ENCODE measurements at regions not wholly inside any gene's neighbourhood (a gene's known extent, or its start where the extent isn't known, plus 50 kb on each side); places are given as distances from the start of the nearest gene placed in this dataset.

GRCh38 chr4:183763990-183764754, 105.1 kb downstream of the TRAPPC11 start:
- DNase-seq: no peak
- peaks cover 0 to 3% (median under 1%) of the 10 kb centered on the region in 4 donors for H3K4me1 Mint-ChIP-seq
- no peak overlapping the region for H3K27ac Mint-ChIP-seq
- no peak for ATAC-seq
- no peak overlapping the region for H3K4me3 Mint-ChIP-seq
- H3K36me3 Mint-ChIP-seq: no peaks in the 10 kb centered on the region
- H3K27me3 Mint-ChIP-seq: peaks cover under 1 to 15% (median 5%) of the 10 kb centered on the region in 5 donors
- POLR2A ChIA-PET: no interaction called here
- no peaks in the 10 kb centered on the region for H3K9me3 Mint-ChIP-seq

GRCh38 chr4:183765251-183765911, 106.3 kb downstream of the TRAPPC11 start:
- Mint-ChIP-seq H3K27ac (peak overlapping the region in 2 of 10 donors; percentile 57 to 62), H3K4me3 (peak overlapping the region in 5 of 10 donors; percentile 4 to 60 (median 24)), H3K9me3 (no peaks in the 10 kb centered on the region), H3K36me3 (no peaks in the 10 kb centered on the region), H3K4me1 (peaks cover 0 to 3% (median under 1%) of the 10 kb centered on the region in 4 donors), H3K27me3 (peaks cover 0 to 15% (median 4%) of the 10 kb centered on the region in 5 donors)
- DNase-seq (no peak), ATAC-seq (no peak)
- POLR2A ChIA-PET: interaction anchor here (0.7 kb wide), 1 partner anchor 28 kb away, joined by 3 read pairs; no protein-coding TSS in a partner anchor

- peaks cover 0 to 3% (median under 1%) of the 10 kb centered on the region in 4 donors for H3K4me1 Mint-ChIP-seq
- ATAC-seq (no peak), DNase-seq (no peak)
- H3K27ac Mint-ChIP-seq: no peak overlapping the region
- peaks cover 0 to 15% (median 4%) of the 10 kb centered on the region in 5 donors for H3K27me3 Mint-ChIP-seq
- no peak overlapping the region for H3K4me3 Mint-ChIP-seq
- no peaks in the 10 kb centered on the region for H3K9me3 Mint-ChIP-seq
- no peaks in the 10 kb centered on the region for H3K36me3 Mint-ChIP-seq
- POLR2A ChIA-PET: interaction anchor here (0.7 kb wide), 1 partner anchor 28 kb away, joined by 3 read pairs; no protein-coding TSS in a partner anchor
Measured at GRCh38 chr4:183766140-183766539, 107.0 kb downstream of the TRAPPC11 start.

GRCh38 chr4:183770906-183771305, 111.8 kb downstream of the TRAPPC11 start:
- Mint-ChIP-seq H3K4me1 (no peaks in the 10 kb centered on the region), H3K9me3 (peaks cover 0 to 12% (median 0%) of the 10 kb centered on the region in 9 donors), H3K27me3 (peaks cover 0 to 8% (median 1%) of the 10 kb centered on the region in 5 donors), H3K4me3 (no peak overlapping the region), H3K36me3 (no peaks in the 10 kb centered on the region), H3K27ac (no peak overlapping the region)
- no peak for ATAC-seq
- DNase-seq: no peak
- POLR2A ChIA-PET: no interaction called here

GRCh38 chr4:183772361-183772760, 113.3 kb downstream of the TRAPPC11 start:
- Mint-ChIP-seq H3K27me3 (peaks cover 0 to 3% (median 0%) of the 10 kb centered on the region in 5 donors), H3K9me3 (peaks cover 0 to 12% (median 0%) of the 10 kb centered on the region in 9 donors), H3K27ac (no peak overlapping the region), H3K4me1 (no peaks in the 10 kb centered on the region), H3K4me3 (no peak overlapping the region), H3K36me3 (no peaks in the 10 kb centered on the region)
- no peak for DNase-seq
- POLR2A ChIA-PET: no interaction called here
- ATAC-seq: no peak

DNA sequence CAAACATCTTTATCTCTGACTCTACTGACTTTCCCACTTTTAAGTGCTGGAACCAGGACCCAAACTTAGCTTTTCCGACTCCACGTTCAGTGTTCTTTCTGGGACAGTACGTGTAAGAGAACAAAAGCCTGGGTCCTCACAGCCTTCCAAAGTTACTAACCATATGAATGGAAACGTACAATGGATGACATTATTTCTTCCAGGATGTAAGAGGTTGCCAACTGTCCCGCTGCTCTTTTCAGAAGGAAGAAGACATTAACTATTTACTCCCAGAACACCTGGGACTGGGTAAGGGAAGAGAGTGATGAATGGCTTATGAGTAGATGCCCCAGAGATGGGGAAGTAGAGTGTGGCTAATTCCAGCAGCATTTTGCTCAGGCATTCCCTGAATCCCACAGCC, 114.7 kb downstream of the TRAPPC11 start:
- no peak overlapping the region for H3K4me3 Mint-ChIP-seq
- DNase-seq (no peak), ATAC-seq (no peak)
- peaks cover 0 to 12% (median 0%) of the 10 kb centered on the region in 9 donors for H3K9me3 Mint-ChIP-seq
- POLR2A ChIA-PET: no interaction called here
- H3K27me3 Mint-ChIP-seq: peaks cover 0 to 3% (median 0%) of the 10 kb centered on the region in 5 donors
- no peak overlapping the region for H3K27ac Mint-ChIP-seq
- no peaks in the 10 kb centered on the region for H3K4me1 Mint-ChIP-seq
- no peaks in the 10 kb centered on the region for H3K36me3 Mint-ChIP-seq

GRCh38 chr4:183783306-183783705, 121.8 kb upstream of the STOX2 start:
- H3K36me3 Mint-ChIP-seq: no peaks in the 10 kb centered on the region

GRCh38 chr4:183783991-183784553, 121.0 kb upstream of the STOX2 start:
- H3K27ac Mint-ChIP-seq: no peak overlapping the region
- peaks cover 16 to 52% (median 28%) of the 10 kb centered on the region in 5 donors for H3K27me3 Mint-ChIP-seq
- no peak for ATAC-seq
- H3K9me3 Mint-ChIP-seq: peaks cover 0 to 4% (median 0%) of the 10 kb centered on the region in 9 donors
- DNase-seq: no peak
- H3K36me3 Mint-ChIP-seq: no peaks in the 10 kb centered on the region
- no peaks in the 10 kb centered on the region for H3K4me1 Mint-ChIP-seq
- no peak overlapping the region for H3K4me3 Mint-ChIP-seq
- POLR2A ChIA-PET: no interaction called here

More at GRCh38 chr4:183783306-183783705, 121.8 kb upstream of the STOX2 start:
- Mint-ChIP-seq H3K4me3 (no peak overlapping the region), H3K9me3 (peaks cover 0 to 3% (median 0%) of the 10 kb centered on the region in 9 donors), H3K27ac (no peak overlapping the region), H3K4me1 (no peaks in the 10 kb centered on the region), H3K27me3 (peaks cover 16 to 48% (median 28%) of the 10 kb centered on the region in 5 donors)
- no peak for DNase-seq
- no peak for ATAC-seq
- POLR2A ChIA-PET: no interaction called here

GRCh38 chr4:183788308-183788905, 116.7 kb upstream of the STOX2 start:
- DNase-seq (no peak), ATAC-seq (no peak)
- POLR2A ChIA-PET: no interaction called here
- H3K9me3 Mint-ChIP-seq: peaks cover 0 to 24% (median 16%) of the 10 kb centered on the region in 9 donors
- H3K36me3 Mint-ChIP-seq: peaks cover 0 to 13% (median 0%) of the 10 kb centered on the region in 3 donors
- H3K27me3 Mint-ChIP-seq: peaks cover 25 to 36% (median 33%) of the 10 kb centered on the region in 5 donors
- no peaks in the 10 kb centered on the region for H3K4me1 Mint-ChIP-seq
- H3K27ac Mint-ChIP-seq: no peak overlapping the region
- no peak overlapping the region for H3K4me3 Mint-ChIP-seq

GRCh38 chr4:183789657-183790056, 115.5 kb upstream of the STOX2 start:
- no peak overlapping the region for H3K4me3 Mint-ChIP-seq
- H3K4me1 Mint-ChIP-seq: no peaks in the 10 kb centered on the region
- DNase-seq (no peak), ATAC-seq (no peak)
- peaks cover 0 to 23% (median 0%) of the 10 kb centered on the region in 3 donors for H3K36me3 Mint-ChIP-seq
- H3K9me3 Mint-ChIP-seq: peaks cover 0 to 33% (median 20%) of the 10 kb centered on the region in 9 donors
- POLR2A ChIA-PET: no interaction called here
- peaks cover 31 to 41% (median 34%) of the 10 kb centered on the region in 5 donors for H3K27me3 Mint-ChIP-seq
- H3K27ac Mint-ChIP-seq: no peak overlapping the region

DNA sequence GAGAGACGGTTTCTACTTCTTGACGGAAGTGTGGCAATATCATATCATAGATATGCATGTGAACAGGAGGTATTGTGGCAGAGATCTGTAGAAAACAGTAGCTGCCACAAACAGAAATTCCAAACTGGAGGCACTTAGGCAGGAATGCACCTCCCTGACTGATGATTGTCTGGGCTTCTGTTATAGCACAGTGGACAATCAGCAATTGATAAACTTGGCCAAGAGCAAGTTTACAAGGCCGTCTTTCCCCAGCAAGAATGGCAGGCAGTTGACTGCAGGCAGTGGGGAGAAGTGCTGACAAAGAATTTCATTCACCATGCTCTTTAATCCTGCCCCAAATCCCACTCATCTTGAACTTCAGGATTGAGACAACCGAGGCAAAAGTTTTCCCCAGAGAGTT, 114.4 kb upstream of the STOX2 start:
- Mint-ChIP-seq H3K4me1 (no peaks in the 10 kb centered on the region), H3K4me3 (no peak overlapping the region), H3K9me3 (peaks cover 0 to 36% (median 20%) of the 10 kb centered on the region in 9 donors)

GRCh38 chr4:183797011-183797444, 108.1 kb upstream of the STOX2 start:
- POLR2A ChIA-PET: no interaction called here
- DNase-seq: no peak
- H3K4me3 Mint-ChIP-seq: peak overlapping the region; percentile 17 to 76 (median 62)

More for the DNA sequence above, 114.4 kb upstream of the STOX2 start:
- peaks cover 35 to 46% (median 40%) of the 10 kb centered on the region in 5 donors for H3K27me3 Mint-ChIP-seq
- H3K27ac Mint-ChIP-seq: no peak overlapping the region
- POLR2A ChIA-PET: no interaction called here
- ATAC-seq: no peak
- peaks cover 0 to 24% (median 0%) of the 10 kb centered on the region in 3 donors for H3K36me3 Mint-ChIP-seq
- no peak for DNase-seq

More at GRCh38 chr4:183797011-183797444, 108.1 kb upstream of the STOX2 start:
- Mint-ChIP-seq H3K36me3 (peaks cover 0 to 28% (median 0%) of the 10 kb centered on the region in 3 donors), H3K4me1 (peaks cover 0 to 13% (median 7%) of the 10 kb centered on the region in 4 donors), H3K27ac (no peak overlapping the region), H3K9me3 (peaks cover 0 to 25% (median 19%) of the 10 kb centered on the region in 9 donors), H3K27me3 (peaks cover 37 to 72% (median 56%) of the 10 kb centered on the region in 5 donors)
- ATAC-seq: no peak
